ENCODE measurements at regions not wholly inside any gene's neighbourhood (a gene's known extent, or its start where the extent isn't known, plus 50 kb on each side); places are given as distances from the start of the nearest gene placed in this dataset.

DNA sequence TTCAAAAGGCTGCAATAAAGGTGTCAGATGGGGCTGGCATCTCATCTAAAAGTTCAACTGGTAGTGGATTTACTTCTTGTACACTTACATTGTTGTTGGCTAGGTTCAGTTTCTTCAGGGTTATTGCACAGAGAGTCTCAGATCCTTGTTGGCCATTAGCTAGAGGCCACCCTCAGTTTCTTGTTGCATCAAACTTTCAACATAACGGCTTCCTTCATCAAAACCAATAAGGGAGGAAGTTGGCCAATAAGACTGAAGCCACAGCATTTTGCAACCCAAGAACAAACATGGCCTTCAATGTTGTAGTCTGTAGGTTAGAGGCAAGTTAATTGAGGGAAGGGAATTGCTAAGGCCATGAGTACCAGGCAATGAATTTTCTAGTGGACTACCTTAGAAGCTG is 218.0 kb downstream of the ZBBX start:
- intact Hi-C loops (cut with micrococcal nuclease; ENCODE audit: unreplicated experiment), result no loop called here
- no peak for ATAC-seq
- H3K4me1 ChIP-seq (ENCODE audit: control insufficient read depth, insufficient read depth, low read length), result no peaks in the 10 kb centered on the region
- ChIA-PET CTCF (no interaction called here), POLR2A (no interaction called here)
- no peaks in the 10 kb centered on the region; the same call in 1 of the 2 replicates for H3K9me3 ChIP-seq (ENCODE audit: control insufficient read depth, insufficient read depth, low read depth, low read length)
- no peak for TF ChIP-seq TCF7L2 (IDR thresholded peaks at IDR 0.05; ENCODE audit: low read depth, low read length)
- no peak for TF ChIP-seq POLR2AphosphoS5 (IDR thresholded peaks at IDR 0.05; ENCODE audit: low read depth, low read length)
- TF ChIP-seq, protein P1, sequence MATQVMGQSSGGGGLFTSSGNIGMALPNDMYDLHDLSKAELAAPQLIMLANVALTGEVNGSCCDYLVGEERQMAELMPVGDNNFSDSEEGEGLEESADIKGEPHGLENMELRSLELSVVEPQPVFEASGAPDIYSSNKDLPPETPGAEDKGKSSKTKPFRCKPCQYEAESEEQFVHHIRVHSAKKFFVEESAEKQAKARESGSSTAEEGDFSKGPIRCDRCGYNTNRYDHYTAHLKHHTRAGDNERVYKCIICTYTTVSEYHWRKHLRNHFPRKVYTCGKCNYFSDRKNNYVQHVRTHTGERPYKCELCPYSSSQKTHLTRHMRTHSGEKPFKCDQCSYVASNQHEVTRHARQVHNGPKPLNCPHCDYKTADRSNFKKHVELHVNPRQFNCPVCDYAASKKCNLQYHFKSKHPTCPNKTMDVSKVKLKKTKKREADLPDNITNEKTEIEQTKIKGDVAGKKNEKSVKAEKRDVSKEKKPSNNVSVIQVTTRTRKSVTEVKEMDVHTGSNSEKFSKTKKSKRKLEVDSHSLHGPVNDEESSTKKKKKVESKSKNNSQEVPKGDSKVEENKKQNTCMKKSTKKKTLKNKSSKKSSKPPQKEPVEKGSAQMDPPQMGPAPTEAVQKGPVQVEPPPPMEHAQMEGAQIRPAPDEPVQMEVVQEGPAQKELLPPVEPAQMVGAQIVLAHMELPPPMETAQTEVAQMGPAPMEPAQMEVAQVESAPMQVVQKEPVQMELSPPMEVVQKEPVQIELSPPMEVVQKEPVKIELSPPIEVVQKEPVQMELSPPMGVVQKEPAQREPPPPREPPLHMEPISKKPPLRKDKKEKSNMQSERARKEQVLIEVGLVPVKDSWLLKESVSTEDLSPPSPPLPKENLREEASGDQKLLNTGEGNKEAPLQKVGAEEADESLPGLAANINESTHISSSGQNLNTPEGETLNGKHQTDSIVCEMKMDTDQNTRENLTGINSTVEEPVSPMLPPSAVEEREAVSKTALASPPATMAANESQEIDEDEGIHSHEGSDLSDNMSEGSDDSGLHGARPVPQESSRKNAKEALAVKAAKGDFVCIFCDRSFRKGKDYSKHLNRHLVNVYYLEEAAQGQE (IDR thresholded peaks at IDR 0.05; ENCODE audit: insufficient read depth in 1 of 2, low read depth in 2 of 2, low read length in 1 of 2), result no peak
- no peak for TF ChIP-seq SIN3A (IDR thresholded peaks at IDR 0.05; ENCODE audit: borderline replicate concordance, insufficient read depth, low read depth, low read length)
- TF ChIP-seq, protein P2, sequence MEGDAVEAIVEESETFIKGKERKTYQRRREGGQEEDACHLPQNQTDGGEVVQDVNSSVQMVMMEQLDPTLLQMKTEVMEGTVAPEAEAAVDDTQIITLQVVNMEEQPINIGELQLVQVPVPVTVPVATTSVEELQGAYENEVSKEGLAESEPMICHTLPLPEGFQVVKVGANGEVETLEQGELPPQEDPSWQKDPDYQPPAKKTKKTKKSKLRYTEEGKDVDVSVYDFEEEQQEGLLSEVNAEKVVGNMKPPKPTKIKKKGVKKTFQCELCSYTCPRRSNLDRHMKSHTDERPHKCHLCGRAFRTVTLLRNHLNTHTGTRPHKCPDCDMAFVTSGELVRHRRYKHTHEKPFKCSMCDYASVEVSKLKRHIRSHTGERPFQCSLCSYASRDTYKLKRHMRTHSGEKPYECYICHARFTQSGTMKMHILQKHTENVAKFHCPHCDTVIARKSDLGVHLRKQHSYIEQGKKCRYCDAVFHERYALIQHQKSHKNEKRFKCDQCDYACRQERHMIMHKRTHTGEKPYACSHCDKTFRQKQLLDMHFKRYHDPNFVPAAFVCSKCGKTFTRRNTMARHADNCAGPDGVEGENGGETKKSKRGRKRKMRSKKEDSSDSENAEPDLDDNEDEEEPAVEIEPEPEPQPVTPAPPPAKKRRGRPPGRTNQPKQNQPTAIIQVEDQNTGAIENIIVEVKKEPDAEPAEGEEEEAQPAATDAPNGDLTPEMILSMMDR (IDR thresholded peaks at IDR 0.05), result no peak
- DNase-seq (ENCODE audit: low read depth, low spot score), result no peak
- H3K27me3 ChIP-seq (ENCODE audit: control insufficient read depth, insufficient read depth, low read length), result no peaks in the 10 kb centered on the region
- in situ Hi-C loops (cut with HindIII; ENCODE audit: low pct_unique_long_range_greater_than_20kb, low sequenced_read_pairs), result no loop called here
- no peaks in the 10 kb centered on the region for H3K36me3 ChIP-seq (ENCODE audit: control insufficient read depth, insufficient read depth, low read length)
- no peak overlapping the region for H3K4me3 ChIP-seq (ENCODE audit: low read depth in 2 of 2, low read length in 2 of 2)
- no peak overlapping the region for H3K27ac ChIP-seq (ENCODE audit: low read length)
- no TSS peak for BruUV-seq (replicated peaks)

DNA sequence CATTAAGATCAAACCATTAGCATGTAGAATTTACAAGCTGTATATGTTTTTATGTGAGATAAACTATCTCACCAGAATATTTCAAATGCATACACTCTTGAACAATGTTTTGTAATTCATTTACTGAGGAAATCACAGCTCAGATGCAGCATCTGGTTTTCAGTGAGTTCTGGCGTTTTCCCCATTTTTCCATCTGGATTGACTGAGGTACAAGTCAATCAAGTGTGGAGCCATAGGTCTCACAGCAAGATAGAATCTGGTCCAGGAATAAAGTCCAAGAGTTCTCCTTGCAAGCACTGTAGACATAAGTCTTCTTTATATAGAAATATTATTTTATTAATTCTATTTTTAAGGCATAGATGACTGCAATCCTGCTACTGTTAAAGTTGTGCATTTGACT is 219.3 kb downstream of the ZBBX start:
- no peak for TF ChIP-seq POLR2AphosphoS5 (IDR thresholded peaks at IDR 0.05; ENCODE audit: low read depth, low read length)
- in situ Hi-C loops (cut with HindIII; ENCODE audit: low pct_unique_long_range_greater_than_20kb, low sequenced_read_pairs), result no loop called here
- DNase-seq (ENCODE audit: low read depth, low spot score) (no peak), ATAC-seq (no peak)
- ChIA-PET POLR2A (no interaction called here), CTCF (no interaction called here)
- H3K36me3 ChIP-seq (ENCODE audit: control insufficient read depth, insufficient read depth, low read length), result no peaks in the 10 kb centered on the region
- intact Hi-C loops (cut with micrococcal nuclease; ENCODE audit: unreplicated experiment), result no loop called here
- H3K4me1 ChIP-seq (ENCODE audit: control insufficient read depth, insufficient read depth, low read length), result no peaks in the 10 kb centered on the region
- no TSS peak for BruUV-seq (replicated peaks)
- no peak overlapping the region for H3K27ac ChIP-seq (ENCODE audit: low read length)
- H3K9me3 ChIP-seq (ENCODE audit: control insufficient read depth, insufficient read depth, low read depth, low read length), result peaks cover 5% of the 10 kb centered on the region; the same call in 1 of the 2 replicates
- H3K4me3 ChIP-seq (ENCODE audit: low read depth in 2 of 2, low read length in 2 of 2), result no peak overlapping the region
- H3K27me3 ChIP-seq (ENCODE audit: control insufficient read depth, insufficient read depth, low read length), result no peaks in the 10 kb centered on the region

DNA sequence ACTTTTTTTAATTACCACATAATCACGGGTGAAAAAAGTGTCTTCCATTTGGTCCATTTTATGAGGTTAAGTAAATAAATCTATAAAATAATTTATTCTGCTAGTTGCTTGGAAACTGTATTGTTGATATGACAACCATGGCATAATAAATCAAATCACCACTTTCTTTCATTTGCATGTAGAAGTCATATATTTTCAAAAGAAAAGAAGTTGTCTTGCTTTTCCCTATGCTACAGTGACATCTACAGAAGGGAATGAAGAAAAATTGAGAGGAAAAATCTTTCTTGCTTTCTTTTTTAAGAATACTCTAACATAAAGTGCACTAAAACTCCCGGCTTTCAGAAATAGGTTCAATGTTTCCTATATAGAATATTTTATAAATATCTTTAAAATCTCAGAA is 228.5 kb downstream of the ZBBX start:
- Histone ChIP-seq H3K36me3 (ENCODE audit: control insufficient read depth, insufficient read depth, low read length) (no peaks in the 10 kb centered on the region), H3K9me3 (ENCODE audit: control insufficient read depth, insufficient read depth, low read depth, low read length) (peaks cover 6% of the 10 kb centered on the region; the same call in 1 of the 2 replicates), H3K4me1 (ENCODE audit: control insufficient read depth, insufficient read depth, low read length) (no peaks in the 10 kb centered on the region), H3K27ac (ENCODE audit: low read length) (no peak overlapping the region), H3K27me3 (ENCODE audit: control insufficient read depth, insufficient read depth, low read length) (no peaks in the 10 kb centered on the region), H3K4me3 (ENCODE audit: low read depth in 2 of 2, low read length in 2 of 2) (no peak overlapping the region)
- no TSS peak for BruUV-seq (replicated peaks)
- in situ Hi-C loops (cut with HindIII; ENCODE audit: low pct_unique_long_range_greater_than_20kb, low sequenced_read_pairs) (no loop called here), intact Hi-C loops (cut with micrococcal nuclease; ENCODE audit: unreplicated experiment) (no loop called here)
- TF ChIP-seq POLR2AphosphoS5 (IDR thresholded peaks at IDR 0.05; ENCODE audit: low read depth, low read length) (no peak), SIN3A (IDR thresholded peaks at IDR 0.05; ENCODE audit: borderline replicate concordance, insufficient read depth, low read depth, low read length) (no peak), TCF7L2 (IDR thresholded peaks at IDR 0.05; ENCODE audit: low read depth, low read length) (no peak)
- TF ChIP-seq, protein P2 (IDR thresholded peaks at IDR 0.05), result no peak; the same call in 1 of the 2 replicates
- TF ChIP-seq, protein P1 (IDR thresholded peaks at IDR 0.05; ENCODE audit: insufficient read depth in 1 of 2, low read depth in 2 of 2, low read length in 1 of 2), result no peak
- DNase-seq (ENCODE audit: low read depth, low spot score) (no peak), ATAC-seq (no peak)
- ChIA-PET CTCF (no interaction called here), POLR2A (no interaction called here)
